ENCODE measurements at regions not wholly inside any gene's neighbourhood (a gene's known extent, or its start where the extent isn't known, plus 50 kb on each side); places are given as distances from the start of the nearest gene placed in this dataset.

GRCh38 chr4:17328141-17328815 lies 183.6 kb downstream of the QDPR start:
- TF ChIP-seq CTCF (IDR thresholded peaks at IDR 0.05), result no peak
- intact Hi-C loops (cut with DNase I), result loop anchor here (10.0 kb wide), 1 partner anchor 413 kb away; no protein-coding TSS in a partner anchor
- Histone ChIP-seq H3K36me3 (no peaks in the 10 kb centered on the region), H3K9me3 (no peaks in the 10 kb centered on the region), H3K27me3 (no peaks in the 10 kb centered on the region), H3K27ac (no peak overlapping the region), H3K4me1 (peaks cover 20% of the 10 kb centered on the region), H3K4me3 (no peak overlapping the region)
- ATAC-seq, result no peak
- no peak for DNase-seq

DNA sequence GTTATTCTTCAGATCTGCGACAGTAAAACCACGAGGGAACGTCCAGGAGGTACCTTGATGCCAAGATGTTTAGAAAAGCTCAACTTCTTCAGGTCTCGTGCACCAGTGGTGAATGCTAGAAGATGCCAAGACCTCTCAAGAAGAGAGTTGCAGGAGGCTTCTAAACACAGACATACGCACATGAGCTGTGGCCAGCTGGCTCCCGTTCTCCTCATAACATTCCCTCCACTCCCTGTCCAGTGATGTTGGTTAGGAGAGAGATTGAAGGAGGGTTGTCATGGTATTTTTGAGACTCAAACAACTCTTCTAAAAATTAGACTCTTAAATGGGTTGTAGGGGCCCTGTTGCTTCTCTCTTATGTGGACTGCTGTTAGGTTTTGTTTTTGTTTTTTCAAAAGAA lies 184.3 kb downstream of the QDPR start:
- no peak overlapping the region for H3K27ac ChIP-seq
- H3K36me3 ChIP-seq, result no peaks in the 10 kb centered on the region
- no peaks in the 10 kb centered on the region for H3K27me3 ChIP-seq
- peaks cover 27% of the 10 kb centered on the region for H3K4me1 ChIP-seq
- DNase-seq (no peak), ATAC-seq (no peak)
- H3K4me3 ChIP-seq, result no peak overlapping the region
- no peak for TF ChIP-seq CTCF (IDR thresholded peaks at IDR 0.05)
- no peaks in the 10 kb centered on the region for H3K9me3 ChIP-seq
- intact Hi-C loops (cut with DNase I), result loop anchor here (10.0 kb wide), 1 partner anchor 413 kb away; no protein-coding TSS in a partner anchor

DNA sequence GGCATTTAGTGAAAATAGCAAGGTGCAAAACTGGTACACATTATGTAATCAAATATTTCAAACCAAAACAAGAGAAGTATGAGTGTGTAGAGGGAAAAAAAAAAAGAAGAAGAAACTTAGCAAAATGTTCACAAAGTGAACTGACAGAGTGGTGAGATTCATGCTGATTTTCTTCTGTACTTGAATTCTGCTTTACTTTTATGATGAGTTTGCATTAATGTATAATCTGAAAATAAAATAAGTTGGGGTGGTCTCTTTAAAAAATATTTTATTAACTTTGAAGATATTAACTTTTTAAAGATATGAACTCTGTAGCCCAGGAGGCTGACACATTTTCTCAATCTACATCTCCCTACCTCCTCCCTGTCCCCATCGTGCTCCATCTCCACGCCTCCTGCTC lies 185.1 kb downstream of the QDPR start:
- intact Hi-C loops (cut with DNase I), result loop anchor here (10.0 kb wide), 1 partner anchor 412 kb away; no protein-coding TSS in a partner anchor
- ATAC-seq, result no peak
- Histone ChIP-seq H3K4me3 (no peak overlapping the region), H3K9me3 (no peaks in the 10 kb centered on the region), H3K27ac (no peak overlapping the region), H3K36me3 (no peaks in the 10 kb centered on the region), H3K27me3 (no peaks in the 10 kb centered on the region), H3K4me1 (peaks cover 28% of the 10 kb centered on the region)
- TF ChIP-seq CTCF (IDR thresholded peaks at IDR 0.05), result no peak
- DNase-seq, result no peak

DNA sequence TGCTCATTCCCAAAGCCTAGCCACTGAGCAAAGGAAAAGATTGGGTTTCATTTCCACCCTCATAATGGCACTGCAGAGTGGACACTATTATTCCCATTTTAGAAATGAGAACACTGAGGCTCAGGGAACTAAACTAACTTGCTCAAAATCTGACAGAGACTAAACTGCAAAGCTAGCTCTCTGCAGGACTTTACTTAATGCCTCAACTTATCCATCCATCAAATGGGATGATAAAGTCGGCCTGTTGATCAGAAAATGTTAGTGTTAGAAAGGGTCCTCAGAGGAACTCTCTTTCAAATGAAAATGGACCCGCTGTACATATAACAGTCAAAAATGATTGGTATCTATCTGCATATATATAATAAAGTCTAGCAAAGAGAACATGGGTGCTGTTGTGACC lies 186.8 kb downstream of the QDPR start:
- H3K4me1 ChIP-seq, result peaks cover 28% of the 10 kb centered on the region
- no peaks in the 10 kb centered on the region for H3K36me3 ChIP-seq
- H3K4me3 ChIP-seq, result no peak overlapping the region
- DNase-seq, result no peak
- no peak overlapping the region for H3K27ac ChIP-seq
- intact Hi-C loops (cut with DNase I), result loop anchor here (10.0 kb wide), 1 partner anchor 410 kb away; no protein-coding TSS in a partner anchor
- ATAC-seq, result no peak
- no peaks in the 10 kb centered on the region for H3K9me3 ChIP-seq
- no peaks in the 10 kb centered on the region for H3K27me3 ChIP-seq
- no peak for TF ChIP-seq CTCF (IDR thresholded peaks at IDR 0.05)

- ATAC-seq, result peak; percentile 58
- Histone ChIP-seq H3K4me1 (peaks cover 27% of the 10 kb centered on the region), H3K36me3 (no peaks in the 10 kb centered on the region), H3K4me3 (no peak overlapping the region), H3K9me3 (no peaks in the 10 kb centered on the region), H3K27ac (no peak overlapping the region), H3K27me3 (no peaks in the 10 kb centered on the region)
- DNase-seq, result no peak
- intact Hi-C loops (cut with DNase I), result loop anchor here (10.0 kb wide), 1 partner anchor 410 kb away; no protein-coding TSS in a partner anchor
- TF ChIP-seq CTCF (IDR thresholded peaks at IDR 0.05), result peak; percentile 61
Measured at GRCh38 chr4:17324386-17324830, 187.5 kb downstream of the QDPR start.

Measured in upper lobe of right lung (tissue), 1 donor.